ENCODE measurements at regions not wholly inside any gene's neighbourhood (a gene's known extent, or its start where the extent isn't known, plus 50 kb on each side); places are given as distances from the start of the nearest gene placed in this dataset.

DNA sequence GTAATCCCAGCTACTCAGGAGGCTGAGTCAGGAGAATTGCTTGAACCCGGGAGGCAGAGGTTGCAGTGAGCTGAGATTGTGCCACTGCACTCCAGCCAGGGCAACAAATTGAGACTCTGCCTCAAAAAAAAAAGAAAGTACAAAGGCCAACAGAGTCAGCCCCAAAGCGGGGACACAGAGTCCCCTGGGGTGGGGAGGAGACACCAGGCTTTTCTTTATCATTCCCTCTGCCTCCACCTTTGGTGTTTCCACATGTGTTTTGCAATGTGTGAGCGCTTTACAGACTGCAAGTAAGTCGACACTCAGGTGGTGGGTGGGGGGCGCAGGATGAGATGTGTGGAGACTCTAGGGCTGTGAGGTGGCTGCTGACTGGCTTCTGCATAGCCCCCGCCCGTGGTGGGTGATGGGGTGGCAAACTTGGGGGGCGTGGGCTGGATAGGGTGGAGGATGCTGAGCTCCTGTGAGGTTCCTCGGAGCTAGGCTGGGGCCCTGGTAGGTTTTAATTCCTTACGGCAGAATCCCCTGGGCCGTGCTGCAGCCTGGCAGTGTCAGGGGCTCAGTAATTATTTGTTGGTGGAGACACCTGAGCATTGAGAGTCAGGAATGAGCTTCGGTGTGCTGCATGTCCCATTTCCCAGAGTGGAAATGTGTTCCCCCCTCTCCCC lies 177.2 kb downstream of the CTTN start:
- Histone ChIP-seq H3K4me3 (no peak overlapping the region), H3K27me3 (ENCODE audit: control insufficient read depth in 2 of 2, insufficient read depth in 2 of 2, low read length in 2 of 2) (peaks cover 0 to 56% of the 10 kb centered on the region in 2 experiments; a peak in 2 of 5 replicates), H3K9ac (ENCODE audit: insufficient read depth in 1 of 2, low read depth in 2 of 2, low read length in 2 of 2) (no peak overlapping the region), H4K20me1 (replicated peaks; ENCODE audit: control insufficient read depth, insufficient read depth, low read length) (peaks cover 9% of the 10 kb centered on the region), H3K36me3 (ENCODE audit: control insufficient read depth, insufficient read depth, low read length) (no peaks in the 10 kb centered on the region), H3K79me2 (ENCODE audit: control insufficient read depth, insufficient read depth, low read length) (no peaks in the 10 kb centered on the region), H3K4me2 (ENCODE audit: insufficient read depth, low read length) (no peak overlapping the region), H3K4me1 (replicated peaks in 1 of 2; ENCODE audit: control insufficient read depth in 2 of 2, insufficient read depth in 2 of 2, low read length in 2 of 2) (no peaks in the 10 kb centered on the region; a peak in 2 of 5 replicates), H3K27ac (ENCODE audit: extremely low read depth, low read depth, low read length) (no peak overlapping the region), H3K9me3 (replicated peaks; ENCODE audit: control insufficient read depth, insufficient read depth, low read depth, low read length) (no peaks in the 10 kb centered on the region), H3K9me1 (ENCODE audit: control insufficient read depth, insufficient read depth, low read length) (no peaks in the 10 kb centered on the region), H2AFZ (ENCODE audit: low read depth, low read length) (no peak overlapping the region)
- ATAC-seq (no peak), FAIRE-seq (no peak), DNase-seq (ENCODE audit: extremely low read depth in 1 of 4, low spot score in 3 of 4) (no peak)
- no TSS peak for BruUV-seq (replicated peaks)
- TF ChIP-seq, protein P1, sequence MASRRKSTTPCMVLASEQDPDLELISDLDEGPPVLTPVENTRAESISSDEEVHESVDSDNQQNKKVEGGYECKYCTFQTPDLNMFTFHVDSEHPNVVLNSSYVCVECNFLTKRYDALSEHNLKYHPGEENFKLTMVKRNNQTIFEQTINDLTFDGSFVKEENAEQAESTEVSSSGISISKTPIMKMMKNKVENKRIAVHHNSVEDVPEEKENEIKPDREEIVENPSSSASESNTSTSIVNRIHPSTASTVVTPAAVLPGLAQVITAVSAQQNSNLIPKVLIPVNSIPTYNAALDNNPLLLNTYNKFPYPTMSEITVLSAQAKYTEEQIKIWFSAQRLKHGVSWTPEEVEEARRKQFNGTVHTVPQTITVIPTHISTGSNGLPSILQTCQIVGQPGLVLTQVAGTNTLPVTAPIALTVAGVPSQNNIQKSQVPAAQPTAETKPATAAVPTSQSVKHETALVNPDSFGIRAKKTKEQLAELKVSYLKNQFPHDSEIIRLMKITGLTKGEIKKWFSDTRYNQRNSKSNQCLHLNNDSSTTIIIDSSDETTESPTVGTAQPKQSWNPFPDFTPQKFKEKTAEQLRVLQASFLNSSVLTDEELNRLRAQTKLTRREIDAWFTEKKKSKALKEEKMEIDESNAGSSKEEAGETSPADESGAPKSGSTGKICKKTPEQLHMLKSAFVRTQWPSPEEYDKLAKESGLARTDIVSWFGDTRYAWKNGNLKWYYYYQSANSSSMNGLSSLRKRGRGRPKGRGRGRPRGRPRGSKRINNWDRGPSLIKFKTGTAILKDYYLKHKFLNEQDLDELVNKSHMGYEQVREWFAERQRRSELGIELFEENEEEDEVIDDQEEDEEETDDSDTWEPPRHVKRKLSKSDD (conservative IDR thresholded peaks at IDR 0.05; ENCODE audit: low read length) = no peak
- TF ChIP-seq ELF1 (tag; IDR thresholded peaks at IDR 0.05) (no peak), FOXP1 (CRISPR knock-in tag; IDR thresholded peaks at IDR 0.05) (no peak), ZZZ3 (IDR thresholded peaks at IDR 0.05) (no peak)
- CTCF ChIA-PET (ENCODE audit: low intra/inter-chr PET ratio) = no interaction called here
- in situ Hi-C loops (cut with MboI) (no loop called here), intact Hi-C loops (cut with micrococcal nuclease) (no loop called here)
- under 1% methylated on average over 11 of the region's 12 CpGs for WGBS (ENCODE audit: insufficient coverage, low coverage, missing lambda C conversion rate)
- POLR2A ChIA-PET = no interaction called here

All from K562 (cell line).